Fibroblast of lung (primary cell): ENCODE measurements at regions not wholly inside any gene's neighbourhood (a gene's known extent, or its start where the extent isn't known, plus 50 kb on each side); places are given as distances from the start of the nearest gene placed in this dataset.

ENCODE experiments used
- DNase-seq, 2 donors: peaks; one replicate each; pipeline versions ENCODE4 v3.0.0 to v3.0.0-alpha.2; 2010; ENCODE audit warnings: low read depth in 2 of 2
- H2AFZ ChIP-seq: 2 replicates; pipeline ENCODE4 v1.5.1; 2012; ENCODE audit warnings: low read length, control low read depth, inconsistent platforms
- H3K27ac ChIP-seq: 2 replicates; pipeline ENCODE4 v1.5.1; 2011; ENCODE audit warnings: low read length, control low read depth; ENCODE audit not compliant: insufficient read depth
- H3K27me3 ChIP-seq: 2 replicates; pipeline ENCODE4 v1.5.1; 2011; ENCODE audit warnings: mild to moderate bottlenecking, low read length; ENCODE audit not compliant: control insufficient read depth, insufficient read depth
- H3K36me3 ChIP-seq: 2 replicates; pipeline ENCODE4 v1.5.1; 2011; ENCODE audit warnings: low read length; ENCODE audit not compliant: control insufficient read depth, insufficient read depth
- H3K4me1 ChIP-seq: 2 replicates; pipeline ENCODE4 v1.5.1; 2011; ENCODE audit warnings: low read length; ENCODE audit not compliant: control insufficient read depth, insufficient read depth; ENCODE audit errors: extremely low read depth
- H3K4me2 ChIP-seq: 2 replicates; pipeline ENCODE4 v1.5.1; 2011; ENCODE audit warnings: low read length, control low read depth; ENCODE audit not compliant: insufficient read depth; ENCODE audit errors: extremely low read depth
- H3K4me3 ChIP-seq, 4 experiments: fragments of 200-600 bp in 1 of 4; sonication (generic) in 1 of 4; replicated peaks in 1 of 4; 2 replicates each; pipeline ENCODE4 v1.5.1; 2011 to 2016; ENCODE audit warnings: low read length in 4 of 4, low read depth in 3 of 4, mild to moderate bottlenecking in 3 of 4, control low read depth in 2 of 4, inconsistent platforms in 1 of 4, mixed read lengths in 1 of 4; ENCODE audit not compliant: insufficient read depth in 1 of 4; ENCODE audit errors: control extremely low read depth in 1 of 4
- H3K79me2 ChIP-seq: 2 replicates; pipeline ENCODE4 v1.5.1; 2012; ENCODE audit warnings: mild to moderate bottlenecking, low read length, inconsistent platforms; ENCODE audit not compliant: control insufficient read depth, insufficient read depth
- H3K9ac ChIP-seq: 2 replicates; pipeline ENCODE4 v1.5.1; 2011; ENCODE audit warnings: mild to moderate bottlenecking, low read length, control low read depth; ENCODE audit not compliant: insufficient read depth
- H3K9me3 ChIP-seq: 2 replicates; pipeline ENCODE4 v1.5.1; 2012; ENCODE audit warnings: low read depth, low read length; ENCODE audit not compliant: control insufficient read depth, insufficient read depth
- H4K20me1 ChIP-seq: 2 replicates; pipeline ENCODE4 v1.5.1; 2011; ENCODE audit warnings: low read length; ENCODE audit not compliant: control insufficient read depth, insufficient read depth; ENCODE audit errors: extremely low read depth
- EZH2 ChIP-seq: IDR thresholded peaks from 2 replicates; pipeline ENCODE4 v1.5.1; 2012; ENCODE audit warnings: low read length, control low read depth, mild to moderate bottlenecking; ENCODE audit errors: missing control alignments
- TF ChIP-seq, protein P1 (sequence below), 2 donors: IDR thresholded peaks in 1 of 2; conservative IDR thresholded peaks in 1 of 2; 1 replicate in 1 of 2; 2 replicates in 1 of 2; pipeline ENCODE4 v1.5.1; 2011 to 2012; ENCODE audit warnings: low read length in 2 of 2, control low read depth in 1 of 2, inconsistent platforms in 1 of 2, low read depth in 1 of 2, mild to moderate bottlenecking in 1 of 2

- H3K27me3 ChIP-seq = no peaks in the 10 kb centered on the region
- H4K20me1 ChIP-seq = no peaks in the 10 kb centered on the region
- no peak overlapping the region for H3K4me2 ChIP-seq
- no peak for DNase-seq
- TF ChIP-seq, protein P1, sequence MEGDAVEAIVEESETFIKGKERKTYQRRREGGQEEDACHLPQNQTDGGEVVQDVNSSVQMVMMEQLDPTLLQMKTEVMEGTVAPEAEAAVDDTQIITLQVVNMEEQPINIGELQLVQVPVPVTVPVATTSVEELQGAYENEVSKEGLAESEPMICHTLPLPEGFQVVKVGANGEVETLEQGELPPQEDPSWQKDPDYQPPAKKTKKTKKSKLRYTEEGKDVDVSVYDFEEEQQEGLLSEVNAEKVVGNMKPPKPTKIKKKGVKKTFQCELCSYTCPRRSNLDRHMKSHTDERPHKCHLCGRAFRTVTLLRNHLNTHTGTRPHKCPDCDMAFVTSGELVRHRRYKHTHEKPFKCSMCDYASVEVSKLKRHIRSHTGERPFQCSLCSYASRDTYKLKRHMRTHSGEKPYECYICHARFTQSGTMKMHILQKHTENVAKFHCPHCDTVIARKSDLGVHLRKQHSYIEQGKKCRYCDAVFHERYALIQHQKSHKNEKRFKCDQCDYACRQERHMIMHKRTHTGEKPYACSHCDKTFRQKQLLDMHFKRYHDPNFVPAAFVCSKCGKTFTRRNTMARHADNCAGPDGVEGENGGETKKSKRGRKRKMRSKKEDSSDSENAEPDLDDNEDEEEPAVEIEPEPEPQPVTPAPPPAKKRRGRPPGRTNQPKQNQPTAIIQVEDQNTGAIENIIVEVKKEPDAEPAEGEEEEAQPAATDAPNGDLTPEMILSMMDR (conservative IDR thresholded peaks at IDR 0.05 in 1 of 2, IDR thresholded peaks at IDR 0.05 in 1 of 2; ENCODE audit: low read depth in 1 of 2, low read length in 2 of 2) = no peak
- TF ChIP-seq EZH2 = no peak
- H3K4me1 ChIP-seq = no peaks in the 10 kb centered on the region
- no peaks in the 10 kb centered on the region for H3K9me3 ChIP-seq
- H3K27ac ChIP-seq = no peak overlapping the region
- H2AFZ ChIP-seq = no peak overlapping the region
- H3K4me3 ChIP-seq = no peak overlapping the region
- H3K36me3 ChIP-seq = no peaks in the 10 kb centered on the region
- no peak overlapping the region for H3K9ac ChIP-seq
- H3K79me2 ChIP-seq = no peaks in the 10 kb centered on the region
These were observed 1237.3 kb upstream of the FAM98A start for GRCh38 chr2:34836361-34836760.

DNA sequence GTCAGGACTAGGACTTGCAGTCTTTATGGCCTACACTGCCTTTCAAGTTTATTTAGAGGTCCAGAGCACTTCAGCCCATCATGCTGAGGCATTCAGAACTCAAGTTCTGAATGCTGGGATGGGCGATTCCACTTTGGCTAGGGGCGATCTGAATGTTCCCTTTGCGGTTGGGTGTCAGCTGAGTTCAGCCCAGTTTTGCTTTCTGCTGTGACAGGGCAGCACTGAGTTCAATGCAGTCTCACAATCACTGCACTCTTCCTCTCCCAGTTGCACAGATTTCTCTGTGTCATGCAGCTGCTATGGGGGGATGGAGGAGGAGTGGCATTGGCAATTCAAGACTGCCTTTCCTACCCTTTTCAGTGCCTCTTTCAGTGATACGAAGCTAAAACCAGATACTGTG, 1232.0 kb upstream of the FAM98A start:
- Histone ChIP-seq H3K79me2 (no peaks in the 10 kb centered on the region), H3K27me3 (no peaks in the 10 kb centered on the region), H2AFZ (no peak overlapping the region), H4K20me1 (no peaks in the 10 kb centered on the region), H3K36me3 (no peaks in the 10 kb centered on the region), H3K4me3 (no peak overlapping the region), H3K27ac (no peak overlapping the region), H3K4me2 (no peak overlapping the region), H3K9ac (no peak overlapping the region), H3K4me1 (no peaks in the 10 kb centered on the region), H3K9me3 (no peaks in the 10 kb centered on the region)
- TF ChIP-seq, protein P1 (conservative IDR thresholded peaks at IDR 0.05 in 1 of 2, IDR thresholded peaks at IDR 0.05 in 1 of 2; ENCODE audit: low read depth in 1 of 2, low read length in 2 of 2) = no peak
- TF ChIP-seq EZH2 = no peak
- no peak for DNase-seq

DNA sequence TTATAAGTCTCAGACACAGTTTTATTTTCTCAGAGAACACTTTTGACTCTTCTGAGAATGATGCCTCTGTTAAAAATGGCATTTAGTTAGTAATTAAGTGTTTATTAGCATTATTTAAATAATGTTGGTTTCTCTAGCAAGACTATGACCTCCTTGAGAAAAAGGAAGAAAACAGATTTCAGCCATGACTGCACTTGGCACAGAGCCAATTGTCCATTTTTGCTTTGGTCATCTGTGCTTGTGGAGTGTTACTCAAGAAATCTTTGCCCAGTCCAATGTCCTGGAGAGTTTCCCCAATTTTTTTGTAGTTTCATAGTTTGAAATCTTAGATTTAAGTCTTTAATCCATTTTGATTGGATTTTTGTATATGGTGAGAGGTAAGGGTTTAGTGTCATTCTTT, 1229.4 kb upstream of the FAM98A start:
- Histone ChIP-seq H3K4me3 (no peak overlapping the region), H3K4me2 (no peak overlapping the region), H3K9ac (no peak overlapping the region), H3K36me3 (no peaks in the 10 kb centered on the region), H2AFZ (no peak overlapping the region), H3K27ac (no peak overlapping the region), H4K20me1 (no peaks in the 10 kb centered on the region), H3K4me1 (no peaks in the 10 kb centered on the region), H3K27me3 (no peaks in the 10 kb centered on the region), H3K9me3 (no peaks in the 10 kb centered on the region), H3K79me2 (no peaks in the 10 kb centered on the region)
- DNase-seq = no peak
- no peak for TF ChIP-seq EZH2
- TF ChIP-seq, protein P1 (conservative IDR thresholded peaks at IDR 0.05 in 1 of 2, IDR thresholded peaks at IDR 0.05 in 1 of 2; ENCODE audit: low read depth in 1 of 2, low read length in 2 of 2) = no peak
